C4-2B (cell line): ENCODE measurements at regions not wholly inside any gene's neighbourhood (a gene's known extent, or its start where the extent isn't known, plus 50 kb on each side); places are given as distances from the start of the nearest gene placed in this dataset.

ENCODE experiments used
- ZFX ChIP-seq: fragments of 450-650 bp; IDR thresholded peaks from 2 replicates; pipeline ENCODE4 v1.6.1; 2017
- TF ChIP-seq, protein P1 (sequence below): fragments of 450-650 bp; conservative IDR thresholded peaks from 2 replicates; pipeline ENCODE4 v1.5.1; 2017; ENCODE audit warnings: mild to moderate bottlenecking

- TF ChIP-seq, protein P1, sequence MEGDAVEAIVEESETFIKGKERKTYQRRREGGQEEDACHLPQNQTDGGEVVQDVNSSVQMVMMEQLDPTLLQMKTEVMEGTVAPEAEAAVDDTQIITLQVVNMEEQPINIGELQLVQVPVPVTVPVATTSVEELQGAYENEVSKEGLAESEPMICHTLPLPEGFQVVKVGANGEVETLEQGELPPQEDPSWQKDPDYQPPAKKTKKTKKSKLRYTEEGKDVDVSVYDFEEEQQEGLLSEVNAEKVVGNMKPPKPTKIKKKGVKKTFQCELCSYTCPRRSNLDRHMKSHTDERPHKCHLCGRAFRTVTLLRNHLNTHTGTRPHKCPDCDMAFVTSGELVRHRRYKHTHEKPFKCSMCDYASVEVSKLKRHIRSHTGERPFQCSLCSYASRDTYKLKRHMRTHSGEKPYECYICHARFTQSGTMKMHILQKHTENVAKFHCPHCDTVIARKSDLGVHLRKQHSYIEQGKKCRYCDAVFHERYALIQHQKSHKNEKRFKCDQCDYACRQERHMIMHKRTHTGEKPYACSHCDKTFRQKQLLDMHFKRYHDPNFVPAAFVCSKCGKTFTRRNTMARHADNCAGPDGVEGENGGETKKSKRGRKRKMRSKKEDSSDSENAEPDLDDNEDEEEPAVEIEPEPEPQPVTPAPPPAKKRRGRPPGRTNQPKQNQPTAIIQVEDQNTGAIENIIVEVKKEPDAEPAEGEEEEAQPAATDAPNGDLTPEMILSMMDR, result no peak
- no peak for TF ChIP-seq ZFX
Measured at GRCh38 chr12:47488888-47489287, 216.9 kb downstream of the RPAP3 start.
